Progenitor cell of endocrine pancreas (in vitro differentiated cells): ENCODE measurements at regions not wholly inside any gene's neighbourhood (a gene's known extent, or its start where the extent isn't known, plus 50 kb on each side); places are given as distances from the start of the nearest gene placed in this dataset.
A peak's percentile ranks its signal among the peaks of the same experiment; 100 is the strongest.

Experiments
- DNase-seq: peaks from one replicate; pipeline ENCODE4 v3.0.0; 2021; ENCODE audit warnings: low spot score; ENCODE audit not compliant: unreplicated experiment
- H3K27ac Mint-ChIP-seq: 2 replicates; pipeline ENCODE4 v1.8.0; 2021; ENCODE audit warnings: mild to moderate bottlenecking, moderate library complexity, mixed read lengths
- H3K27me3 Mint-ChIP-seq: 2 replicates; pipeline ENCODE4 v1.8.0; 2021; ENCODE audit warnings: mixed read lengths
- H3K36me3 Mint-ChIP-seq: 2 replicates; pipeline ENCODE4 v1.8.0; 2022; ENCODE audit warnings: mixed read lengths; ENCODE audit not compliant: insufficient read depth
- H3K4me1 Mint-ChIP-seq: 2 replicates; pipeline ENCODE4 v1.8.0; 2021; ENCODE audit warnings: low read depth, mixed read lengths
- H3K4me3 Mint-ChIP-seq: 2 replicates; pipeline ENCODE4 v1.8.0; 2021; ENCODE audit warnings: low read depth, mild to moderate bottlenecking, moderate library complexity, mixed read lengths
- H3K9me3 Mint-ChIP-seq: 2 replicates; pipeline ENCODE4 v1.8.0; 2021; ENCODE audit warnings: low read depth, mixed read lengths
- CTCF ChIP-seq: fragments of 200-600 bp; sonication (generic); IDR thresholded peaks from one replicate; pipeline ENCODE4 v1.5.0; 2021; ENCODE audit warnings: antibody characterized with exemption, mild to moderate bottlenecking; ENCODE audit not compliant: unreplicated experiment

GRCh38 chrX:20609916-20610415, 343.3 kb upstream of the RPS6KA3 start:
- Mint-ChIP-seq H3K36me3 (no peaks in the 10 kb centered on the region), H3K9me3 (no peaks in the 10 kb centered on the region), H3K27me3 (no peaks in the 10 kb centered on the region), H3K4me1 (peaks cover 4% of the 10 kb centered on the region), H3K4me3 (no peak overlapping the region), H3K27ac (no peak overlapping the region)
- no peak for TF ChIP-seq CTCF
- DNase-seq = no peak

DNA sequence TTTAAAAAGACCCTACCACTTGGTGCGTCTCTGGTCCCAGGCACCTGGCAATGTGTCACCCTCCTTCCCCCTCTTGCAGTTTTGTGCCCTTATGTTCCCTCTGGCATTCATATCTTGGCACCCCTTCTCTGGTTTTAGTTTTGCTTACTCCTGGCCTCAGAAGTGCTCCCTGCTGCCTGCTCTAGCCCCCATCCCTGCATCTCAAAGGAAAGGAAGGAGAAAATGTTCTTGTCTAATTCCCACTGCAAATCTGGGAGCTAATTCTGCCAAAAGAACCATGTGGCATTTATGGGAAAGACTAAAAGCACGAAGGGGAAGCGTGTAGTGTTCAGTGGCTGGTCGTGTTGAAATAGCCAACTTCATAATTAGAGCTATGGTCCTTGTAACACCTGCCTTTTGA, 340.1 kb upstream of the RPS6KA3 start:
- Mint-ChIP-seq H3K9me3 (no peaks in the 10 kb centered on the region), H3K27ac (no peak overlapping the region), H3K4me1 (peaks cover 1% of the 10 kb centered on the region), H3K36me3 (no peaks in the 10 kb centered on the region), H3K4me3 (no peak overlapping the region), H3K27me3 (no peaks in the 10 kb centered on the region)
- TF ChIP-seq CTCF = no peak
- DNase-seq = no peak

DNA sequence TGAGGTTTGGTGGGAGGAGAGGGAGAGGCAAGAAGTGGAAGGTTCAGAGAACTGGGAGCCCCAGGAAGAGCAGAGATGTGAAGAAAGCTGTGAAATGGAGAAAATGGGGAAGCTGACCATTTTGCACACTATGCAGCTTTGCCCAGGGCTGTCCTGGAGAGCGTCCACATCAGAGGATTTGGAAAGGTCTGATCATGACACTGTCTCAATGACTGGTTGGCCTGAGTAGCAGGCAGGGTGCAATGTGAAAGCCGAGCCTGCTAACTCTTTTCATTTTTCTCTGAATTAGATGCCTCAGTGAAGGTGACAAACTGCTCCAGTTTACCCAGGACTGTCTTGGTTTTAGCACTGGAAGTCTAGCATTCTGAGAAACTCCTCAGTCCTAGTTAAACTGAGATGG, 330.1 kb upstream of the RPS6KA3 start:
- Mint-ChIP-seq H3K9me3 (no peaks in the 10 kb centered on the region), H3K27ac (no peak overlapping the region), H3K36me3 (no peaks in the 10 kb centered on the region), H3K4me1 (no peaks in the 10 kb centered on the region), H3K27me3 (no peaks in the 10 kb centered on the region), H3K4me3 (no peak overlapping the region)
- DNase-seq = no peak
- TF ChIP-seq CTCF = no peak

- Mint-ChIP-seq H3K27me3 (no peaks in the 10 kb centered on the region), H3K9me3 (no peaks in the 10 kb centered on the region), H3K27ac (no peak overlapping the region), H3K36me3 (no peaks in the 10 kb centered on the region), H3K4me3 (no peak overlapping the region), H3K4me1 (no peaks in the 10 kb centered on the region)
- TF ChIP-seq CTCF = no peak
- DNase-seq = no peak
Measured at GRCh38 chrX:20595928-20596575, 329.3 kb upstream of the RPS6KA3 start.

GRCh38 chrX:20594985-20595384, 328.3 kb upstream of the RPS6KA3 start:
- Mint-ChIP-seq H3K36me3 (no peaks in the 10 kb centered on the region), H3K9me3 (peaks cover 6% of the 10 kb centered on the region), H3K27me3 (no peaks in the 10 kb centered on the region), H3K4me3 (no peak overlapping the region), H3K27ac (peak overlapping the region; percentile 27), H3K4me1 (no peaks in the 10 kb centered on the region)
- DNase-seq = no peak
- TF ChIP-seq CTCF = peak; percentile 56
